Activated CD4-positive, alpha-beta T cell treated with anti-CD3 and anti-CD28 coated beads, Interleukin-2, Interleukin-6, amounts not matched to agents 100 ng/mL and 50 ng/mL, durations not matched to agents 16 hours and 8 hours (primary cell): ENCODE measurements at regions not wholly inside any gene's neighbourhood (a gene's known extent, or its start where the extent isn't known, plus 50 kb on each side); places are given as distances from the start of the nearest gene placed in this dataset.

Source experiments
- DNase-seq: peaks from one replicate; pipeline ENCODE4 v3.0.0-alpha.2; 2020

- no peak for DNase-seq
These were observed 231.0 kb upstream of the MVB12B start for GRCh38 chr9:126095546-126096190.

- no peak for DNase-seq
These were observed 230.3 kb upstream of the MVB12B start for GRCh38 chr9:126096340-126096739.

GRCh38 chr9:126097679-126098078, 228.9 kb upstream of the MVB12B start:
- no peak for DNase-seq

GRCh38 chr9:126106404-126106803, 220.2 kb upstream of the MVB12B start:
- DNase-seq = no peak

- no peak for DNase-seq
These were observed 218.9 kb upstream of the MVB12B start for GRCh38 chr9:126107693-126108092.

- DNase-seq = no peak
These were observed 218.4 kb upstream of the MVB12B start for GRCh38 chr9:126108240-126108639.

GRCh38 chr9:126109575-126109974, 217.1 kb upstream of the MVB12B start:
- no peak for DNase-seq

- DNase-seq = no peak
These were observed 215.1 kb upstream of the MVB12B start for GRCh38 chr9:126111556-126111955.

GRCh38 chr9:126112135-126112720, 214.4 kb upstream of the MVB12B start:
- DNase-seq = no peak

- DNase-seq = no peak
These were observed 213.5 kb upstream of the MVB12B start for GRCh38 chr9:126113176-126113575.

GRCh38 chr9:126113756-126114408, 212.7 kb upstream of the MVB12B start:
- DNase-seq = no peak

GRCh38 chr9:126114409-126114760, 212.2 kb upstream of the MVB12B start:
- DNase-seq = no peak

GRCh38 chr9:126114850-126115460, 211.7 kb upstream of the MVB12B start:
- DNase-seq = no peak

GRCh38 chr9:126116351-126117157, 210.1 kb upstream of the MVB12B start:
- no peak for DNase-seq

GRCh38 chr9:126117158-126117425, 209.5 kb upstream of the MVB12B start:
- no peak for DNase-seq

GRCh38 chr9:126117631-126118030, 209.0 kb upstream of the MVB12B start:
- DNase-seq = no peak

- no peak for DNase-seq
These were observed 206.9 kb upstream of the MVB12B start for GRCh38 chr9:126119731-126120130.

GRCh38 chr9:126122901-126123616, 203.6 kb upstream of the MVB12B start:
- DNase-seq = no peak

- no peak for DNase-seq
These were observed 202.7 kb upstream of the MVB12B start for GRCh38 chr9:126123927-126124326.

- DNase-seq = no peak
These were observed 201.5 kb upstream of the MVB12B start for GRCh38 chr9:126125177-126125576.

GRCh38 chr9:126125577-126125976, 201.1 kb upstream of the MVB12B start:
- DNase-seq = no peak

- DNase-seq = no peak
These were observed 200.6 kb upstream of the MVB12B start for GRCh38 chr9:126125992-126126409.

GRCh38 chr9:126126807-126127206, 199.8 kb upstream of the MVB12B start:
- no peak for DNase-seq
